H1 (cell line): ENCODE measurements at regions not wholly inside any gene's neighbourhood (a gene's known extent, or its start where the extent isn't known, plus 50 kb on each side); places are given as distances from the start of the nearest gene placed in this dataset.

ENCODE experiments used
- CTCF ChIA-PET: fragments of 300-600 bp; sonication (Branson Sonifier 250); formaldehyde crosslinking; loops from one replicate; lab custom pipeline; 2021; ENCODE audit not compliant: partially characterized antibody; lab: Charles Lee
- POLR2A ChIA-PET: fragments of 300-600 bp; sonication (Branson Sonifier 250); formaldehyde crosslinking; loops from one replicate; lab custom pipeline; 2021; ENCODE audit warnings: inconsistent platforms; ENCODE audit not compliant: partially characterized antibody; lab: Charles Lee
- DNase-seq, 2 experiments: peaks; one replicate each; pipeline versions ENCODE4 v3.0.0 to v3.0.0-alpha.2; 2010 to 2022; ENCODE audit warnings: low spot score in 2 of 2, low read depth in 1 of 2, mixed read lengths in 1 of 2
- FAIRE-seq: peaks from 2 replicates; lab custom pipeline; 2011; peaks lifted over from hg19 to GRCh38; lab: Jason Lieb, UNC
- H2AFZ ChIP-seq: 2 replicates; pipeline ENCODE4 v1.8.1; 2012; ENCODE audit warnings: low read length, inconsistent platforms
- H2AK5ac ChIP-seq: 2 replicates; pipeline ENCODE4 v1.6.1; 2013; ENCODE audit warnings: low read depth, low read length
- H2BK120ac ChIP-seq: replicated peaks from 2 replicates; pipeline ENCODE3; 2013; ENCODE audit warnings: low read depth, low read length, inconsistent platforms
- H2BK12ac ChIP-seq: 2 replicates; pipeline ENCODE4 v1.6.1; 2013; ENCODE audit warnings: low read depth, low read length
- H2BK15ac ChIP-seq: 2 replicates; pipeline ENCODE4 v1.6.1; 2013; ENCODE audit warnings: low read length
- H2BK20ac ChIP-seq: 2 replicates; pipeline ENCODE4 v1.6.1; 2013; ENCODE audit warnings: low read length
- H2BK5ac ChIP-seq: 2 replicates; pipeline ENCODE4 v1.6.1; 2013; ENCODE audit warnings: low read depth, low read length
- H3K14ac ChIP-seq: 2 replicates; pipeline ENCODE4 v1.6.1; 2013; ENCODE audit warnings: inconsistent platforms; ENCODE audit not compliant: insufficient read length
- H3K18ac ChIP-seq: 2 replicates; pipeline ENCODE4 v1.6.1; 2013; ENCODE audit warnings: low read length; ENCODE audit errors: extremely low read depth
- H3K23ac ChIP-seq: 2 replicates; pipeline ENCODE4 v1.6.1; 2013; ENCODE audit warnings: inconsistent platforms; ENCODE audit not compliant: insufficient read length
- H3K23me2 ChIP-seq: 2 replicates; pipeline ENCODE4 v1.6.1; 2013; ENCODE audit warnings: low read depth, low read length
- H3K27ac ChIP-seq: 2 replicates; pipeline ENCODE4 v1.6.1; 2011; ENCODE audit warnings: low read depth, low read length, inconsistent platforms
- H3K27me3 ChIP-seq, 4 experiments: replicated peaks in 1 of 4; 1 replicate in 1 of 4; 2 replicates in 3 of 4; pipeline versions ENCODE4 v1.6.1 to v1.8.1; 2011 to 2013; ENCODE audit warnings: low read length in 3 of 4, mild to moderate bottlenecking in 3 of 4, inconsistent platforms in 2 of 4, mixed read lengths in 2 of 4, moderate library complexity in 1 of 4; ENCODE audit not compliant: control insufficient read depth in 3 of 4, insufficient read depth in 3 of 4; ENCODE audit errors: extremely low read depth in 1 of 4
- H3K36me3 ChIP-seq, 4 experiments: 2 replicates each; pipeline versions ENCODE4 v1.6.1 to v1.8.1; 2011 to 2013; ENCODE audit warnings: mild to moderate bottlenecking in 4 of 4, low read length in 3 of 4, moderate library complexity in 2 of 4, control low read depth in 1 of 4, inconsistent platforms in 1 of 4; ENCODE audit not compliant: insufficient read depth in 4 of 4, control insufficient read depth in 2 of 4
- H3K4ac ChIP-seq: replicated peaks from 2 replicates; pipeline ENCODE3; 2013; ENCODE audit warnings: low read length, low read depth, mixed read lengths, inconsistent platforms; ENCODE audit not compliant: insufficient read length
- H3K4me1 ChIP-seq, 4 experiments: replicated peaks in 1 of 4; 1 replicate in 1 of 4; 2 replicates in 3 of 4; pipeline versions ENCODE4 v1.6.1 to v1.8.1; 2011 to 2013; ENCODE audit warnings: low read length in 3 of 4, inconsistent platforms in 2 of 4, mixed read lengths in 1 of 4; ENCODE audit not compliant: insufficient read depth in 4 of 4, control insufficient read depth in 3 of 4
- H3K4me2 ChIP-seq, 2 experiments: 2 replicates each; pipeline versions ENCODE4 v1.6.1 to v1.8.1; 2011 to 2013; ENCODE audit warnings: low read depth in 2 of 2, low read length in 2 of 2, control low read depth in 1 of 2, inconsistent platforms in 1 of 2, mild to moderate bottlenecking in 1 of 2; ENCODE audit not compliant: insufficient read depth in 1 of 2
- H3K4me3 ChIP-seq, 4 experiments: fragments of 200-600, 300-600 bp in 1 of 4; sonication (generic), shearing (Covaris generic), sonication (Bioruptor Twin) in 1 of 4; 2 replicates each; pipeline versions ENCODE4 v1.5.1 to v1.8.1; 2011 to 2016; ENCODE audit warnings: low read length in 4 of 4, low read depth in 3 of 4, control low read depth in 2 of 4, inconsistent platforms in 2 of 4, mild to moderate bottlenecking in 2 of 4, mixed read lengths in 1 of 4, moderate library complexity in 1 of 4; ENCODE audit not compliant: insufficient read depth in 2 of 4; ENCODE audit errors: extremely low read depth in 1 of 4
- H3K56ac ChIP-seq: replicated peaks from 2 replicates; pipeline ENCODE3; 2013; ENCODE audit warnings: low read depth, mild to moderate bottlenecking, mixed read lengths, low read length, inconsistent platforms; ENCODE audit not compliant: insufficient read length
- H3K79me1 ChIP-seq: 2 replicates; pipeline ENCODE4 v1.6.1; 2013; ENCODE audit warnings: low read depth, low read length, control low read depth
- H3K79me2 ChIP-seq, 2 experiments: 2 replicates each; pipeline versions ENCODE4 v1.6.1 to v1.8.1; 2012 to 2013; ENCODE audit warnings: low read length in 2 of 2, mild to moderate bottlenecking in 2 of 2, inconsistent platforms in 1 of 2; ENCODE audit not compliant: insufficient read depth in 2 of 2, control insufficient read depth in 1 of 2
- H3K9ac ChIP-seq, 4 experiments: replicated peaks in 1 of 4; 1 replicate in 1 of 4; 2 replicates in 3 of 4; pipeline versions ENCODE4 v1.6.1 to v1.8.1; 2011 to 2013; ENCODE audit warnings: low read depth in 3 of 4, low read length in 3 of 4, control low read depth in 2 of 4, mild to moderate bottlenecking in 2 of 4, moderate library complexity in 2 of 4, inconsistent platforms in 1 of 4; ENCODE audit errors: extremely low read depth in 1 of 4
- H3K9me3 ChIP-seq, 2 experiments: 2 replicates each; pipeline versions ENCODE4 v1.6.1 to v1.8.1; 2012 to 2013; ENCODE audit warnings: mild to moderate bottlenecking in 2 of 2, moderate library complexity in 2 of 2, control low read depth in 1 of 2, inconsistent platforms in 1 of 2, low read depth in 1 of 2, low read length in 1 of 2, mixed read lengths in 1 of 2; ENCODE audit not compliant: insufficient read depth in 2 of 2
- H4K20me1 ChIP-seq, 2 experiments: replicated peaks in 1 of 2; 2 replicates each; pipeline versions ENCODE3 to v1.8.1; 2011 to 2013; ENCODE audit warnings: inconsistent platforms in 2 of 2, low read length in 2 of 2, mild to moderate bottlenecking in 1 of 2; ENCODE audit not compliant: insufficient read depth in 2 of 2, control insufficient read depth in 1 of 2
- H4K5ac ChIP-seq: 2 replicates; pipeline ENCODE4 v1.6.1; 2013; ENCODE audit warnings: low read length, low read depth, mixed read lengths, inconsistent platforms; ENCODE audit not compliant: insufficient read length
- H4K8ac ChIP-seq: 2 replicates; pipeline ENCODE4 v1.8.0; 2013; ENCODE audit warnings: mild to moderate bottlenecking, moderate library complexity, low read length, inconsistent platforms; ENCODE audit not compliant: insufficient read depth; ENCODE audit errors: extremely low read depth
- H4K91ac ChIP-seq: replicated peaks from 2 replicates; pipeline ENCODE3; 2013; ENCODE audit warnings: low read length, mixed read lengths, inconsistent platforms; ENCODE audit not compliant: insufficient read length
- CEBPB ChIP-seq: IDR thresholded peaks from 2 replicates; pipeline ENCODE4 v1.6.1; 2012; ENCODE audit warnings: low read depth, low read length
- CHD1 ChIP-seq: IDR thresholded peaks from 2 replicates; pipeline ENCODE4 v1.6.1; 2012; ENCODE audit warnings: low read depth, low read length, improper control_type of control experiment
- CTBP2 ChIP-seq: IDR thresholded peaks from 2 replicates; pipeline ENCODE4 v1.7.0; 2011; ENCODE audit warnings: borderline replicate concordance, mild to moderate bottlenecking, moderate library complexity, mixed read lengths, low read length; ENCODE audit not compliant: insufficient read depth, insufficient read length
- HDAC6 ChIP-seq: IDR thresholded peaks from one replicate; pipeline ENCODE4 v1.7.1; 2012; ENCODE audit warnings: low read depth, mild to moderate bottlenecking, inconsistent platforms, low read length, moderate library complexity
- MAFK ChIP-seq: IDR thresholded peaks from 2 replicates; pipeline ENCODE4 v1.6.1; 2012; ENCODE audit warnings: low read depth, mild to moderate bottlenecking, improper control_type of control experiment, low read length
- NANOG ChIP-seq: IDR thresholded peaks from 2 replicates; pipeline ENCODE4 v1.6.1; 2011; ENCODE audit warnings: low read length, low read depth, mild to moderate bottlenecking, inconsistent platforms; ENCODE audit not compliant: insufficient read depth, poor library complexity, severe bottlenecking
- POLR2AphosphoS5 ChIP-seq: IDR thresholded peaks from 2 replicates; pipeline ENCODE4 v1.6.1; 2011; ENCODE audit warnings: low read depth, low read length
- POU5F1 ChIP-seq: IDR thresholded peaks from 2 replicates; pipeline ENCODE4 v1.6.1; 2011; ENCODE audit warnings: low read depth, mild to moderate bottlenecking, low read length, moderate library complexity
- RFX5 ChIP-seq: IDR thresholded peaks from 2 replicates; pipeline ENCODE4 v1.6.1; 2011; ENCODE audit warnings: low read depth, low read length, improper control_type of control experiment, borderline replicate concordance
- SIN3A ChIP-seq, 2 experiments: IDR thresholded peaks in 1 of 2; conservative IDR thresholded peaks in 1 of 2; 2 replicates each; pipeline ENCODE4 v1.6.1; 2011 to 2012; ENCODE audit warnings: low read length in 2 of 2, improper control_type of control experiment in 1 of 2, low read depth in 1 of 2, mild to moderate bottlenecking in 1 of 2
- SIRT6 ChIP-seq: IDR thresholded peaks from one replicate; pipeline ENCODE4 v1.7.1; 2012; ENCODE audit warnings: low read length, inconsistent platforms
- WGBS, 2 experiments: shearing (Covaris generic) in 1 of 2; methylation state at CpG; one replicate each; pipeline versions ENCODE4 v1.1.6 to v1.1.7; 2013 to 2015; ENCODE audit warnings: low lambda C conversion rate in 2 of 2, mixed read lengths in 2 of 2, inconsistent platforms in 1 of 2, low coverage in 1 of 2, missing lambda C conversion rate in 1 of 2; ENCODE audit not compliant: insufficient replicate concordance in 2 of 2, insufficient coverage in 1 of 2, insufficient read length in 1 of 2; ENCODE audit errors: extremely low coverage in 1 of 2, missing lambda C conversion rate in 1 of 2; 5-methylcytosine and 5-hydroxymethylcytosine counted together
- TF ChIP-seq, protein P1 (sequence below): IDR thresholded peaks from 2 replicates; pipeline ENCODE4 v1.6.1; 2012; ENCODE audit warnings: low read length, inconsistent platforms
- TF ChIP-seq, protein P2 (sequence below): IDR thresholded peaks from 2 replicates; pipeline ENCODE4 v1.6.1; 2012; ENCODE audit warnings: inconsistent platforms

DNA sequence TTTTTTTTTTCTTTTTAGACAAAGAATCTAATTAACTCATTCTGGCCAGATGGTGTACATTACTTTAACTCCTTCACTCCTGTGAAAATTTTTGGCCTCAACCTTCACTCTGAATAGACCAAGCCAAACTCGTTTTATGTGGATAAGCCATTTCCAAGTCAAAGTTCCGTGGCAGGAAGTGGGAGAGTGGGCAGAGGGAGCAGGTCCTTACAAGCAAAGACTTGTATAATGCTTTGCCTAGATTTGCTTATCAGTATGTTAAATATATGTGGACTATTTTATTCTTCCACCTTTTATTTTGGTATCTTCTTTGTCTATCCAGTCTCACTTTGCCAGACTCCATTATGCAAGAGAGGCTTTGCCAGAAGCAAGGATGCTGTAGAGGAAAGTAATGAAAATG, 178.1 kb upstream of the TNP1 start:
- Histone ChIP-seq H3K4me3 (no peak overlapping the region), H3K14ac (no peak overlapping the region), H2BK20ac (no peak overlapping the region), H2BK120ac (no peak overlapping the region), H3K4ac (no peak overlapping the region), H3K4me1 (no peaks in the 10 kb centered on the region), H3K9ac (no peak overlapping the region), H3K18ac (no peak overlapping the region), H3K79me2 (no peaks in the 10 kb centered on the region), H3K9me3 (no peaks in the 10 kb centered on the region), H4K91ac (no peak overlapping the region), H4K5ac (no peak overlapping the region), H4K20me1 (no peaks in the 10 kb centered on the region), H4K8ac (no peak overlapping the region), H2AK5ac (no peak overlapping the region), H3K27ac (no peak overlapping the region), H2BK15ac (no peak overlapping the region), H3K79me1 (no peaks in the 10 kb centered on the region), H3K27me3 (no peaks in the 10 kb centered on the region), H3K23ac (no peak overlapping the region), H3K4me2 (no peak overlapping the region), H3K23me2 (0 out of 2 replicates have a peak, but pooled peaks cover 1% of the 10 kb centered on the region), H3K36me3 (no peaks in the 10 kb centered on the region), H3K56ac (no peak overlapping the region), H2AFZ (no peak overlapping the region), H2BK12ac (no peak overlapping the region), H2BK5ac (no peak overlapping the region)
- ChIA-PET CTCF (interaction anchor here (1.2 to 1.7 kb wide), 2 partner anchors 356 to 720 kb away, joined by 3 to 9 read pairs; no protein-coding TSS in a partner anchor), POLR2A (no interaction called here)
- no peak for DNase-seq
- 92% methylated on average over 2 of the region's 2 CpGs; no CpG with 5 or more reads in 1 of the 2 experiments for WGBS, 2 experiments
- FAIRE-seq: no peak
- TF ChIP-seq CHD1 (no peak), CEBPB (no peak), SIRT6 (no peak), HDAC6 (no peak), NANOG (no peak), POLR2AphosphoS5 (no peak), MAFK (no peak), SIN3A (conservative IDR thresholded peaks at IDR 0.05 in 1 of 2, IDR thresholded peaks at IDR 0.05 in 1 of 2; ENCODE audit: low read depth in 1 of 2, low read length in 2 of 2) (no peak), POU5F1 (no peak), CTBP2 (no peak), RFX5 (no peak)
- TF ChIP-seq, protein P1, sequence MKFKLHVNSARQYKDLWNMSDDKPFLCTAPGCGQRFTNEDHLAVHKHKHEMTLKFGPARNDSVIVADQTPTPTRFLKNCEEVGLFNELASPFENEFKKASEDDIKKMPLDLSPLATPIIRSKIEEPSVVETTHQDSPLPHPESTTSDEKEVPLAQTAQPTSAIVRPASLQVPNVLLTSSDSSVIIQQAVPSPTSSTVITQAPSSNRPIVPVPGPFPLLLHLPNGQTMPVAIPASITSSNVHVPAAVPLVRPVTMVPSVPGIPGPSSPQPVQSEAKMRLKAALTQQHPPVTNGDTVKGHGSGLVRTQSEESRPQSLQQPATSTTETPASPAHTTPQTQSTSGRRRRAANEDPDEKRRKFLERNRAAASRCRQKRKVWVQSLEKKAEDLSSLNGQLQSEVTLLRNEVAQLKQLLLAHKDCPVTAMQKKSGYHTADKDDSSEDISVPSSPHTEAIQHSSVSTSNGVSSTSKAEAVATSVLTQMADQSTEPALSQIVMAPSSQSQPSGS: no peak
- TF ChIP-seq, protein P2, sequence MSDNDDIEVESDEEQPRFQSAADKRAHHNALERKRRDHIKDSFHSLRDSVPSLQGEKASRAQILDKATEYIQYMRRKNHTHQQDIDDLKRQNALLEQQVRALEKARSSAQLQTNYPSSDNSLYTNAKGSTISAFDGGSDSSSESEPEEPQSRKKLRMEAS: no peak
